GM20431 (cell line): ENCODE measurements at regions not wholly inside any gene's neighbourhood (a gene's known extent, or its start where the extent isn't known, plus 50 kb on each side); places are given as distances from the start of the nearest gene placed in this dataset.

Experiments
- in situ Hi-C: fragments of 300-500 bp; cut with MseI, MboI; formaldehyde crosslinking; loops from one replicate; pipeline ENCODE4 v1.15.0; 2020; ENCODE audit warnings: low sequenced_read_pairs; ENCODE audit not compliant: unreplicated experiment

- in situ Hi-C loops = no loop called here
These were observed 510.0 kb upstream of the KLF12 start for GRCh38 chr13:74644229-74644628.

- in situ Hi-C loops = no loop called here
These were observed 507.4 kb upstream of the KLF12 start for GRCh38 chr13:74641586-74641985.

GRCh38 chr13:74633734-74634133 is 499.5 kb upstream of the KLF12 start:
- in situ Hi-C loops = no loop called here

GRCh38 chr13:74629985-74630384 is 495.8 kb upstream of the KLF12 start:
- in situ Hi-C loops = no loop called here

GRCh38 chr13:74625541-74625940 is 491.3 kb upstream of the KLF12 start:
- in situ Hi-C loops = no loop called here

GRCh38 chr13:74623761-74624160 is 489.6 kb upstream of the KLF12 start:
- in situ Hi-C loops = no loop called here

- in situ Hi-C loops = no loop called here
These were observed 488.1 kb upstream of the KLF12 start for GRCh38 chr13:74622284-74622683.

- in situ Hi-C loops = no loop called here
These were observed 486.5 kb upstream of the KLF12 start for GRCh38 chr13:74620711-74621110.

- in situ Hi-C loops = no loop called here
These were observed 486.1 kb upstream of the KLF12 start for GRCh38 chr13:74620308-74620707.

GRCh38 chr13:74597526-74597925 is 463.3 kb upstream of the KLF12 start:
- in situ Hi-C loops = no loop called here

GRCh38 chr13:74596691-74597090 is 462.5 kb upstream of the KLF12 start:
- in situ Hi-C loops = no loop called here

GRCh38 chr13:74593688-74594087 is 459.5 kb upstream of the KLF12 start:
- in situ Hi-C loops = no loop called here

- in situ Hi-C loops = no loop called here
These were observed 452.6 kb upstream of the KLF12 start for GRCh38 chr13:74586847-74587246.

GRCh38 chr13:74576420-74576819 is 442.2 kb upstream of the KLF12 start:
- in situ Hi-C loops = no loop called here

- in situ Hi-C loops = no loop called here
These were observed 441.5 kb upstream of the KLF12 start for GRCh38 chr13:74575729-74576125.

GRCh38 chr13:74574964-74575728 is 440.9 kb upstream of the KLF12 start:
- in situ Hi-C loops = no loop called here

GRCh38 chr13:74573654-74574053 is 439.4 kb upstream of the KLF12 start:
- in situ Hi-C loops = no loop called here

GRCh38 chr13:74571811-74572210 is 437.6 kb upstream of the KLF12 start:
- in situ Hi-C loops = no loop called here

GRCh38 chr13:74570834-74571233 is 436.6 kb upstream of the KLF12 start:
- in situ Hi-C loops = no loop called here

- in situ Hi-C loops = no loop called here
These were observed 435.8 kb upstream of the KLF12 start for GRCh38 chr13:74570046-74570445.

- in situ Hi-C loops = no loop called here
These were observed 435.0 kb upstream of the KLF12 start for GRCh38 chr13:74569251-74569650.

GRCh38 chr13:74567485-74567884 is 433.3 kb upstream of the KLF12 start:
- in situ Hi-C loops = no loop called here
